ENCODE measurements at regions not wholly inside any gene's neighbourhood (a gene's known extent, or its start where the extent isn't known, plus 50 kb on each side); places are given as distances from the start of the nearest gene placed in this dataset.

DNA sequence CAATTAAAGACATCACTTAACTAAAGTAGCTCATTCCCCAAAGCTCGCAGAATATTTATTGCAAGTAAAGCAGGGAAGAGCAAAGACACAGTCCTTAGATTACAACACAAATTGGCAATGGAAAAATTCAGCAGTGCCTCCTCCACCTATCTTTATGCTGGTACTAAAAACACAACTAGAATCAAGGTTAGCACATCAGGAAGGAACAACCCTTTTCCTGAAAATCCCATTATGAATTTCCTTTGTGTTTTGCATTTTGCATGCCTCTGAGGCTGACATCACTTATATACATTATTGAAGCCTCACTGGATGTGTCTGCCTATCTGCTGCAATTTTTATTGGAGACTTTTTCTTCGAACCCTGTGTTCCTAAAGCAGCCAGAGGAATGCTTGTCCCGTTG, 193.8 kb upstream of the STK17B start:
- Mint-ChIP-seq H3K27ac (no peak overlapping the region), H3K4me3 (no peak overlapping the region), H3K27me3 (ENCODE audit: insufficient read depth, low read depth) (no peaks in the 10 kb centered on the region), H3K4me1 (no peaks in the 10 kb centered on the region), H3K36me3 (no peaks in the 10 kb centered on the region), H3K9me3 (peaks cover 11% of the 10 kb centered on the region)
- Histone ChIP-seq H3K9ac (no peak overlapping the region), H3K9me3 (ENCODE audit: low read depth) (no peaks in the 10 kb centered on the region), H3F3A (ENCODE audit: low read depth) (no peaks in the 10 kb centered on the region), H3K4me1 (no peaks in the 10 kb centered on the region), H3K79me2 (ENCODE audit: low read depth) (no peaks in the 10 kb centered on the region), H3K27me3 (no peaks in the 10 kb centered on the region), H2AFZ (replicated peaks) (no peak overlapping the region), H3K36me3 (no peaks in the 10 kb centered on the region), H3K27ac (no peak overlapping the region), H4K20me1 (ENCODE audit: low read depth) (no peaks in the 10 kb centered on the region), H3K4me3 (no peak overlapping the region), H3K4me2 (no peak overlapping the region)
- DNase-seq (ENCODE audit: low spot score): no peak
- TF ChIP-seq, protein P1, sequence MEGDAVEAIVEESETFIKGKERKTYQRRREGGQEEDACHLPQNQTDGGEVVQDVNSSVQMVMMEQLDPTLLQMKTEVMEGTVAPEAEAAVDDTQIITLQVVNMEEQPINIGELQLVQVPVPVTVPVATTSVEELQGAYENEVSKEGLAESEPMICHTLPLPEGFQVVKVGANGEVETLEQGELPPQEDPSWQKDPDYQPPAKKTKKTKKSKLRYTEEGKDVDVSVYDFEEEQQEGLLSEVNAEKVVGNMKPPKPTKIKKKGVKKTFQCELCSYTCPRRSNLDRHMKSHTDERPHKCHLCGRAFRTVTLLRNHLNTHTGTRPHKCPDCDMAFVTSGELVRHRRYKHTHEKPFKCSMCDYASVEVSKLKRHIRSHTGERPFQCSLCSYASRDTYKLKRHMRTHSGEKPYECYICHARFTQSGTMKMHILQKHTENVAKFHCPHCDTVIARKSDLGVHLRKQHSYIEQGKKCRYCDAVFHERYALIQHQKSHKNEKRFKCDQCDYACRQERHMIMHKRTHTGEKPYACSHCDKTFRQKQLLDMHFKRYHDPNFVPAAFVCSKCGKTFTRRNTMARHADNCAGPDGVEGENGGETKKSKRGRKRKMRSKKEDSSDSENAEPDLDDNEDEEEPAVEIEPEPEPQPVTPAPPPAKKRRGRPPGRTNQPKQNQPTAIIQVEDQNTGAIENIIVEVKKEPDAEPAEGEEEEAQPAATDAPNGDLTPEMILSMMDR (IDR thresholded peaks at IDR 0.05): no peak
- TF ChIP-seq EZH2phosphoT487 (IDR thresholded peaks at IDR 0.05) (no peak), EZH2 (IDR thresholded peaks at IDR 0.05) (no peak)

DNA sequence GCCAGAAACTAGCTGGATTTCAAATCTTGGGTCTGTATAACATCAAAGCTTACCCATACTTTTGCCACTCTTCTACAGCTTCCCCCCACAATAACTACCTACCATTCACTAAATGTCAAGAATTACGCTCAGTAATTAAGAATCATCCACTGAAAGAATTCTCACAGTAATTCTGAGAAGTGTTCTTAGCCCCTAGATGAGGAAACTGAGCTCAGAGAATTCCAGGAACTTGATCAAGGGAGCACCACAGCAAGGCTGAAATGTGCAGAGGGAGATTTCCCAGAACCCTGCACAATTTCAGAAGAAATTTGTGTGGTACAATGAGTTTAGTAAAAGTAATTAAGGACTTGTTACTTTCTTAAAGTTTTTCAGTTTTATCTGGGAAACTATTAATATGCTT, 194.5 kb upstream of the STK17B start:
- no peak overlapping the region for H2AFZ ChIP-seq (replicated peaks)
- H3K4me2 ChIP-seq: no peak overlapping the region
- no peak overlapping the region for H3K9ac ChIP-seq
- no peak for DNase-seq (ENCODE audit: low spot score)
- H3F3A ChIP-seq (ENCODE audit: low read depth): no peaks in the 10 kb centered on the region
- H3K4me3 ChIP-seq: no peak overlapping the region
- peaks cover 2% of the 10 kb centered on the region for H3K4me1 Mint-ChIP-seq
- H3K36me3 ChIP-seq: no peaks in the 10 kb centered on the region
- H3K27ac Mint-ChIP-seq: no peak overlapping the region
- H3K9me3 ChIP-seq (ENCODE audit: low read depth): no peaks in the 10 kb centered on the region
- H3K79me2 ChIP-seq (ENCODE audit: low read depth): no peaks in the 10 kb centered on the region
- H3K9me3 Mint-ChIP-seq: peaks cover 11% of the 10 kb centered on the region
- H4K20me1 ChIP-seq (ENCODE audit: low read depth): no peaks in the 10 kb centered on the region
- no peaks in the 10 kb centered on the region for H3K4me1 ChIP-seq
- no peaks in the 10 kb centered on the region for H3K36me3 Mint-ChIP-seq
- H3K27me3 Mint-ChIP-seq (ENCODE audit: insufficient read depth, low read depth): no peaks in the 10 kb centered on the region
- no peaks in the 10 kb centered on the region for H3K27me3 ChIP-seq
- TF ChIP-seq EZH2 (IDR thresholded peaks at IDR 0.05) (no peak), EZH2phosphoT487 (IDR thresholded peaks at IDR 0.05) (no peak)
- TF ChIP-seq, protein P1 (IDR thresholded peaks at IDR 0.05): no peak
- no peak overlapping the region for H3K4me3 Mint-ChIP-seq
- H3K27ac ChIP-seq: no peak overlapping the region

DNA sequence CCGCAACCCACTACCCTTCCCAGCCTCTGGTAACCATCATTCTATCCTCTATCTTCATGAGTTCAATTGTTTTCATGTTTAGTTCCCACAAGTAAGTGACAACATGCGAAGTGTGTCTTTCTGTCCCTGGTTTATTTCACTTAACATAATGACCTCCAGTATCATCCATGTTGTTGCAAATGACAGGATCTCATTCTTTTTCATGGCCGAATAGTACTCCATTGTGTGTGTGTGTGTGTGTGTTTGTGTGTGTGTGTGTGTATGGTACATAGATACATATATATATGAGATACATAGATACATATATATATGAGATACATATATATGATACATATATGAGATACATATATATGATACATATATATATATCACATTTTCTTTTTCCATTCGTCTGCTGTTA, 196.3 kb upstream of the STK17B start:
- Histone ChIP-seq H3K27me3 (no peaks in the 10 kb centered on the region), H3K4me3 (no peak overlapping the region), H3K4me1 (no peaks in the 10 kb centered on the region), H3K36me3 (no peaks in the 10 kb centered on the region), H3K27ac (no peak overlapping the region), H3K79me2 (ENCODE audit: low read depth) (no peaks in the 10 kb centered on the region), H4K20me1 (ENCODE audit: low read depth) (no peaks in the 10 kb centered on the region), H3K4me2 (no peak overlapping the region), H3K9ac (no peak overlapping the region), H3F3A (ENCODE audit: low read depth) (no peaks in the 10 kb centered on the region), H2AFZ (replicated peaks) (no peak overlapping the region), H3K9me3 (ENCODE audit: low read depth) (no peaks in the 10 kb centered on the region)
- no peaks in the 10 kb centered on the region for H3K36me3 Mint-ChIP-seq
- TF ChIP-seq EZH2 (IDR thresholded peaks at IDR 0.05) (no peak), EZH2phosphoT487 (IDR thresholded peaks at IDR 0.05) (no peak)
- TF ChIP-seq, protein P1 (IDR thresholded peaks at IDR 0.05): no peak
- H3K4me3 Mint-ChIP-seq: no peak overlapping the region
- DNase-seq (ENCODE audit: low spot score): no peak
- H3K27me3 Mint-ChIP-seq (ENCODE audit: insufficient read depth, low read depth): no peaks in the 10 kb centered on the region
- peaks cover 2% of the 10 kb centered on the region for H3K4me1 Mint-ChIP-seq
- no peak overlapping the region for H3K27ac Mint-ChIP-seq
- H3K9me3 Mint-ChIP-seq: peaks cover 11% of the 10 kb centered on the region
